GM23248 (cell line): ENCODE measurements at regions not wholly inside any gene's neighbourhood (a gene's known extent, or its start where the extent isn't known, plus 50 kb on each side); places are given as distances from the start of the nearest gene placed in this dataset.

Source experiments
- EZH2 ChIP-seq: fragments of 200-600 bp; sonication (generic); IDR thresholded peaks from 2 replicates; pipeline ENCODE4 v1.6.1; 2018; ENCODE audit warnings: antibody characterized with exemption, mild to moderate bottlenecking; ENCODE audit not compliant: insufficient read depth, poor library complexity, severe bottlenecking
- EZH2phosphoT487 ChIP-seq: fragments of 200-600 bp; sonication (generic); IDR thresholded peaks from 2 replicates; pipeline ENCODE4 v1.6.1; 2018; ENCODE audit warnings: antibody characterized with exemption, moderate library complexity, mild to moderate bottlenecking, low read depth; ENCODE audit not compliant: insufficient read depth

DNA sequence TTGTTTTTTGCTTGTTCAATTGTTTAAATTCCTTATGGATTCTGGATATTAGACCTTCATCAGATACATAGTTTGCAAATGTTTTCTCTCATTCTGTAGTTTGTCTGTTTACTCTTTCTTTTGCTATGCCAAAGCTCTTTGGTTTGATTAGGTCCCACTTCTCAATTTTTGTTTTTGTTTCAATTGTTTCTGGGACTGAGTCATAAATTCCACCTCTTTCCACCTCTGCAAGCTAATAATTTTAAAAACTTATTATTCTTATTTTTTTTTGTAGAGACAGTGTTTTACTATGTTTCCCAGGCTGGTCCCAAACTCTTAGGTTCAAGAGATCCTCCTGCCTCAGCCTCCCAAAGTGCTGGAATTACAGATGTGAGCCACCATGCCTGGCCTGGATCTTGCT lies 226.8 kb upstream of the GPRIN3 start:
- TF ChIP-seq EZH2 = no peak
- TF ChIP-seq EZH2phosphoT487 = no peak
